HG03342 (cell line): ENCODE measurements at regions not wholly inside any gene's neighbourhood (a gene's known extent, or its start where the extent isn't known, plus 50 kb on each side); places are given as distances from the start of the nearest gene placed in this dataset.

Experiments used
- ATAC-seq: cut with Tn5 transposase; IDR thresholded peaks from one replicate; pipeline ENCODE4 v1.9.1; 2021; ENCODE audit warnings: mild to moderate bottlenecking, moderate library complexity; ENCODE audit not compliant: unreplicated experiment

DNA sequence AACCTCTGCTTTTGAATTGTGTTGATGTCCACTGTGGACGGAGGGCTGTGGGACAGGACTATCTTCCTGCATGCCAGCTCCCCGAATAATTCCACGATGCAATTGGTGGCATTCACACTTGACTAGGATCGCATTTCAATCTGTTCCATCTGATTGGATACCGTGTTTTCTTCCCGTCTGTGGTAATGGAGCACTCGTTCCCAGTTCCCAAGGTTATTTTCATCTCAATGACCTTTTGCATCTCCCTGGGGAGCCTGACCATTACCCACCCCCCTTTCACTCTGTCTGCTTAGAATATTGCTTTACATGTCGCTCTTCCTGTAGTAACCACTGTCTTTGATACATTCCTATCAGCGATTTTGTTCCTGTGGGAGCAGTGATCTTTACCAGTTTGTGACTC lies 402.2 kb upstream of the WWC1 start:
- no peak for ATAC-seq

DNA sequence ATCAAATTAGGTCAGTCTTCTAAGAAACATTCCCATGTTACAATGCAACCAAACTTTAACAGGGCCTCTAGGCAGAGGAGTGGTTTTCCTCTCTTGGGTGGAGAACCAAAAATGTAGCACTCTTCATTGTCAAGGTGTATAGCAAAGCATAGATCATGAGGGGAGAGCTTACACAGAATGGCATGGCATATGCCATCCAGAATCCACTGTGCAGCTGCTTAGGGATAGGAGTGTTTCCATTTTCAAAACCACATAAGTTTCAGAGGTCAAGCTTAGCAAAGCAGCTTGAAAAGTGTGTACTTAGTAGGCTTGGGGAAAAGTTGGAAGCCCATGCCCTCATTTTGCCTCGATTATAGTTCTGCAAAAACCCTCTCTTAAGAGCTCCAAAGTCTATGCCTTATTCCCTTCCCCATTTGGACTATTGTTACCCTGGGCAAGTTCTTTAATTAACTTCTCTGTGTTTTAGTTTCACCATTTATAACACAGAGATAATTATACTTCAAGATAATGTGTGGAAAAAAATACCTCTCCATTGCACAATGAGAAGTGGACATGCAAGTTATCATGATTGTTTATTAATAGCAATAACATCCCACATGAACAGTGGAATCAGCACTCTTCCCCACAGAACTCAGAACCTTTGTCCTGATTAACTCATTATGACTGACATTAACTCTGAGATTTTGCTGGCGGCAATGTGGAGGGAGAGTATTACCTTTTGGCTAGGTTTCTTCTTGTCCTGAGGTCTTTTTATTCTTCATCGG lies 398.9 kb upstream of the WWC1 start:
- ATAC-seq, result no peak

DNA sequence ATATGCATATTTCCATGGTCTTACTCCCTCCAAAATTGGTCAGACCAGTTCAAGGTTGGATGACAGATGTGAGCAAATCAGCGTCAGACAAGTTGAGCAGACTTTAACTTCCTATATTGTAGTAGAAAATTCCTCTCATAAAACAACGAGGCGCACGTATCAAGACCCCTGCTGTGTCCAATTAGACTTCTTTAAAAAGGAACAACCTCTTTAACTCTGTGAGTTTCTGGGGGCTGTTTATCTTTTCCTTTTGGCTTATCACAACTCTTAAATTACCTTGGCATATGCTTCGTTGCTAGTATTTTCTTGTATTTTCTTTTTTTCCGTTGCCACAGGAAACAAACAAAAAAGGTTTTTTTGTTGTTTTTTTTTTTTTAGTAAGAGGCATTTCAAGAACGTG lies 398.2 kb upstream of the WWC1 start:
- ATAC-seq, result no peak

DNA sequence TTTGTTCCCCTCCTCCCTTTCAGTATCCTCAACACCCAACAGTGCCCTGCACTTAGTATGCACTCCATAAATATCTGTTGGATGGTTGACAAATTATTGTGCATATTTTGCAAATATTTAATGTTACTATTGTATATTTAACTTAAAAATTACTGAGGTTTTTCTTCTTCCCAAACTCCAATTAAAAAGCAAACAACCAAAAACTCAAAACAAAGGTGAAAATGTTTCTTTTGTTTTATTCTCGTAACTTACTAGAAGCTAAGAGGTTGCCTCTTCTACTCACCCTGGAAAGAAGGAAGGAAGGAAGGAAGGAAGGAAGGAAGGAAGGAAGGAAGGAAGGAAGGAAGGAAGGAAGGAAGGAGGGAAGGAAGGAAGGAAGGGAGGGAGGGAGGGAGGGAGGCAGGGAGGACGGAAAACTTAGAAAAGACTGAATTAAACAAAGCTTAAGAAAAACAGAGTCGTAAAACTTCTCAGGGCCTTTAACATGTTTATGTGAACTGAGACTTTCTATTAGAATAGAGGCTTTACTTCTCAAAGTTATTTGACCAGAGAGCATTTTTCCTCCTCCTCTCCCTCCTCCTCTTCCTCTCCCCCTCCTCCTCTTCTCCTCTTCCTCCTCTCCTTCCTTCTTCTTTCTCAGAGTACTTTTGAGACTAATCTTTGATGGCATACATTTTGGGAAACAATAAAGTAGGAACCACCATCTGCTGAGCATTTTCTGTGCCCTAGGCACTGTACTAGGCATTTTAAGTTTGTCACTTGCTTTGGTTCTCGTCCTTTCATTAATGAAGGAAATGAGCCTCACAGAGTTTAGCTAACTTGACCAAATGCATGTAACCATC lies 396.6 kb upstream of the WWC1 start:
- no peak for ATAC-seq

DNA sequence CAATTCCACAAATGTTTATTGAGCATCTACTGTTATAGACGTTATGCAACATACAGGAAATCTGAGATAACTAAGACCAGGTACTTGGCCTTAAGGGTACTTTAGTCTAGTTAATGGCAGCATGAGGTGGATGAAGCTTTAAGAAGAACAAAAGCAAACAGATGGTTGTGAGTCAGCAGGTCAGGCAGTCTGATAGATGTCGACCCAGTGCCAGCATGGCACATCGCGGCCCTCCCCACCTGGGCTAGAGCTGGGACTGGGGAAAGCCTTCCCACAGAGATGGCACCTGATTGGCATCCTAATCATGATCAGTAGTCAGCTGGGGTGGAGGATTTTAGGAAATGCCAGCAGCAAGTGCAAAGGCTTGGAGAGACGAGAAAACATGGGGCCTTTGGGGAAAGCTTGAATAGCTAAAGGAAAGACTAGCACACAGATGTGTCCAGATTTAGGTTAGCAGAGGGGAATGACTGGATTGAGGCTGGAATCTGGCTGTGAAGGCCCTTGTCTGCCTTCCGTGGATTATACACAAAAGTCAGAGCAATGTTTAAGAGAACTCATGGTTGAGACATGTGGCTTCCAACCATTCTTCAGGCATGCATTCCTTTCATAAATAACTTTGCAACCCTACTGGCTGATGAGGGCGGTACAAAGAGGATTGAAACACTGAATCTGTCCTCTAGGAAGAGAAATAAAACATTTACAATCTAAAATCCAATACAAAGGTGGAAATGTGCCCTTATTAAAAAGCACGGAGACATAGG lies 395.4 kb upstream of the WWC1 start:
- no peak for ATAC-seq

DNA sequence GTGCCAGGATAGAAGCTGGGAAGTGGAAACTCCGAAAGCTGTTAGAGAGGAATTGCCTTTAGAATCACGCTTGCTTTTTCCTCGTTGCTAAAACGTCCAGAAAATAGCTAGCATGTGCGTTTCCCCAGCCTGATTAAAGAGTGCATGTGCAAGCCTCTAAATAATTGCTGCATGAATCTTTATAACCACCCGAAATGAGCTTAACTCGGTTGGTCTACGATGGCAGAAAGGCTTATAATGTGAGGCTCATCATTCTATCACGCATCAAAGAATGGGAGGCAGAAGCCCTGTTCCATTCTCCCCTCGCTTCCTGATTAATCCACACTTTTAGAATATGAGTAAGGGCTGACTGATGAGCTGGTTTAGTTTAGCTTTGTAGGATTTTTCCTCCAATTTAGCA lies 394.6 kb upstream of the WWC1 start:
- ATAC-seq, result no peak

DNA sequence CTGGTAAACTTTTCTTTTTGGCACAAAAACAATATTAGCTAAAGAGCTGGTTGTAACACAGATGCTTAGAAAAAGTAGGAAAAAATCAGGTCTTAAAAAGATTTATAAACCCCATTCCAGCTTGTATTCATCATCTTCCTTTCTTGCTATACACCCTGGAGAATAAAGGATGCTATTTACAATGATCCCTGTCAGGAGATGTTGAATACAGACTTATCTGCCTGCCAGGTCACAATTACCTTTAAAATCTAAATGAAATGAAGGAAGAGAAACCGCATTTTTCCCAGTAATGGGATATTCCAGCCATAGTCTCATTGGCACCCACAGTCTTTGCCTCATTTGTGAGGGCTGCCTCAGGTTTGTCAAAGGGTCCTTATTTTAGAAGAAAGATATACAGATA lies 394.1 kb upstream of the WWC1 start:
- ATAC-seq, result no peak

DNA sequence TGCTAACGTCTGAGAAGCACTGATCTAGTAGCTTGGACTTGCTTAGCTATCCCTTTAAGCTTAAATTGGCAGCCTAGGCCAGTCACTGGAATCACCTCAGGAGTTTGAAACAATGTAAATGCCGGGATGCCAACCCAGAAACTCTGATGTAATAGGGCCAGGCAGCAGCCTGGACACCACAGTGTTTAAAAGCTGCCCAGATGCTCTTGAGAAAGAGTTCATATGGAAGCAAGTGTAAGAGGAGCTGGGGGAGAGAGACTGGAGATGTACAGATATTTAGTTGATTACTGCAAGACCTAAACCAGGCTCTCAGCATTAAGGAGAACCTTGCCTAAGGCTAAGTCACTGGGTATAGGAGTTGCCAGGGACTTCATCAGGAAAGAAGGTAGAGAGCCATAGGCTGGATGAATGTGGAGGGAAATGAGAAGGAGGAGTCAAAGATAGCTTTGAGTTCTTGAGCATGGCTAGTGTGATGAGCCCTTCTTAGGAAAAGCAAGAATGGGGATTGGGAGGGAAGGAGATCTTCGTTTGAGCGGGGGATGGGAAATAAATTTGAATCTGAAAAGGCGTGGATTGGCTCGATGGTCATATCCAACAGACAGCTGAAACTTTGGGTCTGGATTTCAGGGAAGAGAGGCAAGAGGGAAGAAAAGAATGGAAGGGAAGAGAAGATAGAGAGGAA lies 392.9 kb upstream of the WWC1 start:
- ATAC-seq, result no peak

DNA sequence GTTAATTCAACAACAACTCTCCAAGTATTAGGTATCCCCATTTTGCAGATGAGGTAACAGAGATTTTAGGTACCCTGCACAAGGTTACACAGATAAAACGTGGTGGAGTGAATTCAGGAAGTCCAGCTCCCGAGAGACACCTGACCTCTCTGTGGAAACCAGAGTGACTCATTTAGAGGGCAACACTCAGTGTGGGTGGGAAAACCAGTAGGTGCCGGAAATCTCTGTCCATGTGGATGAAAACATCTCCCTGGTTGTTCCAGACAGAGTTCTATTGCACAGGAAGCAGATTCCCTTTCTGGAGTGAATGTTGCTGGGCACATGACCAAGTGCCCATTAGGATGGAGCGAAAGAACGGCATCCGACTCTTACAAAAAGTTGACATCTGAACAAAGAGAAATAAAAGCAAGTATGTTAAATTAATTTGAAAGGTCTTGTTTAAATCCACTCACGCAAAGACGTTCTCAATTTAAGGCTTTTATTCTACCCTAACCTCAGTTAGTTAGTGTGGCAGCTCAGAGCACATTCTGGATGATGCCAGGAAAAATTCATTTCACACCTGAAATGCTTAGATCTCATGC lies 391.9 kb upstream of the WWC1 start:
- ATAC-seq, result no peak

DNA sequence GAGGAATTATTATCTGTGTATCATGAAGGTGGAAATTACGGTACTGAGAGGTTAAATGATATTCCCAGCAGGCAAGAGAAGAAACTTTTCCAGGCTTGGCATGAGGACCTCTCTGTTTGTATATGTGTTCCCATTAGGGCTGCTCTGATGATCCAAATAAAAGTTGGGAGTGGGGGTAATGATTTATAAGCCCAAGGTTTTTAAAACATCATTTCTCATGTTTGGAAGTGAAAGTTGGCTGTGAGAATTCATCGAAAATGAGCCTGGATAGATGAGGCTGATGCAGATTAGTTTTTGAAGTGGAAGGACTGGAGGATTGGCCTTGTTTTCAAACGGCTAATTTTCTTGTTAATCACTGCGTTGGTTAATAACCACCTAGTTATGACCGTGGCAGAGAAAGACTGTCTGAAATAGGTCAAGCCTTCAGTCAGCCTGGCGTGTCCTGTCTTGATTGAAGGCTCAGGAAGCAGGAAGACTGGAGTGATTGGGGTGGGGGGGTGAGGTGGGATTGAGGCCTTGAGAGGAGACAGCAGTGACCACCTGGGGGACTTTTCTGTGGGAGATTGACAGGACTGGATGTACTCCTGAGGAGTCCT lies 391.0 kb upstream of the WWC1 start:
- ATAC-seq, result no peak

DNA sequence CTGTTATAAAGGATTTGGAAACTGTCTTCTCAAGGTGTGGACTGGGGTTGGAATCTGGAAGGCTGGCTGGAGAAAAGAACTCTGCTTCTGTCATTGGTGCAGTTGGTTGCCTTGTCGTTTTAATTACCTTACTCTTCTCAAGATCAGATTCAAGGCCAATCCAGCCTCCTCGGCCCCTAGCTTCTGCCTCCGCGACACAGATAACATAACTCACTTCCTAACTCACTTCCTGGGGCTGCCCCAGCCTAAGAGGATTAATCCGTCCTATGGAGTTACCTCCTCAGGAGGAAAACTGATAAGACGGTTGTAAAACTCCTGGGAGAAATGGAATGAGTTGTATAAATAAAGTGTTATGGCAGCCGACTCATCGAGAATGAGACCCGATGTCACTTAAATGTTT lies 389.1 kb upstream of the WWC1 start:
- ATAC-seq, result no peak

DNA sequence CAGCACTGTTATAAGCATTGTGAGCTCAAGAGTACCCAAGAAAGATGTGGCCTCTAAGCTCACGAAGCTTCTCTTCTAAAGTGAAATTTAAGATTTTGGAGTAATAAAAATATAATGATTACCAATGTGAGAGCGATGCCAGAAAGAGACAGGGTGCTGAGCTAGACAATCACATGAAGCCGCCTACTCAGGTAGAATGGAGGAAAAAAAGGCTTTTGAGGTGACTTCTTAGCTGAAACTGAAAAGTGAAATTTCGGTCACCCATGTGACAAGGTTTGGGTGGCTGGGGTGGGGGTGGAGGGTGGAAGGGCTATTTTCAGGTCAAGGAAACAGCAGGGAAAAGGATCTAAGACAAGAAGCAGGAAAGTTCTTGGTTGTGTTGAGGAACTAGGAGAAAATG lies 388.2 kb upstream of the WWC1 start:
- ATAC-seq, result no peak

DNA sequence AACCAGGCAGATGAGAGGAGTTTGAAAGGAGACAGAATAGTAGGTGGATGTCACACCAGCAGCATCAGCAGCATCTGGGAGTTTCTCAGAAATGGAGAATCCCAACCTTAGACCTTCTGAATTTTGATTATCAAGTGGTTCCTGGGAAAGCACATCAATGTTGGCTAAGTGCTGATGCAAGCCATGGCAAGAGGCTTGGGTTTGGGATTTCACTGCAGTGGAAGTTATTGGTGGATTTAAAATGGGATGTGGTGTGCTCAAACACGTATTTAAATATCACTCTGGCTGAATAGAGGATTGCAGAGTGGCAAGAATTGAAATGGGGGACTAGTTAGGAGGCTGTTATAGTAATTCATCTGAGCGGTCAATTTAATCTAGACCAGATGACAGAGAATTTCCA lies 387.8 kb upstream of the WWC1 start:
- no peak for ATAC-seq

DNA sequence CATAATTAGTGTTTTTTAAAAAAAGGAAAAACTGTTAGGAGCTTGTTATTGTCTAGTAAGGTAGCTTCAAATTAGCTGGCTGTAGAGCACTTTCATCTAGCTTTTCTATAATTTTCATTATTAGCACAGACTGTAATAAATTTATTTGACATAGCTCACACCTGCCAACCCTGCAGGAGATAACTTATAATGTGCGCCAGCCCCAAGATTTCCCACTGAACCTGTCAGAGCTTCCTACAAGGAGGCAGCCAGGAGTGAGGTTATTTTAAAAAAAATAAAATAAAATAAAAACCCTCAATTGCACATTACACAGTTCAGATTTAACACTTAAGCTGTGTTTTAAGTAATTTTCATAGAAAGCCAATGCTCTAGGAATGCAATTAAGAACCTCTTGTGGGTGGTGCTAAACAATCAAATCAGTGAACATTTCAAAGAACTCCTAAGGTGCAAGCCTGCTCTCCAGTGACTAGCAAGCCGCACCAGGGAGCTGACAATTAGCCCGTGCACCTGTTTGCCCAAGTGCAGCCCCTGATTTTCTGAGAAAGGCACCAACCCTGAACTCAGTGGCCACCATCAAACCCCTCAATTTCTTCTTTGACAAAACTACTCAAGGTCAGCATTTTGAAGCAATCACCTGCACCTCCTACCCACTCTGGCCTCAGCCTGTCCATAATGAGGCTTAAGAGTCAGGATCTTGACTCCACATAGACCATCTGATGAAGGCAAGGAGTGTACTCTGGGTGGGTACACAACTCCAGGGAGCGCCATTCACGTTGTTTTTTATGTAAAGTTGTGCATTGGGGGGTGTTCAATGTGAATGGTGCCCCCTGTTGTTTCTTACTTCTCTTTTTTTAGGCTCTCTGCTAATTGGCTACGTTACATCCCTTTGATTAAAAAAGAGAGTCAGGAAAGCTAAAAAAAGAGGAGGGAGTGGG lies 385.3 kb upstream of the WWC1 start:
- no peak for ATAC-seq

DNA sequence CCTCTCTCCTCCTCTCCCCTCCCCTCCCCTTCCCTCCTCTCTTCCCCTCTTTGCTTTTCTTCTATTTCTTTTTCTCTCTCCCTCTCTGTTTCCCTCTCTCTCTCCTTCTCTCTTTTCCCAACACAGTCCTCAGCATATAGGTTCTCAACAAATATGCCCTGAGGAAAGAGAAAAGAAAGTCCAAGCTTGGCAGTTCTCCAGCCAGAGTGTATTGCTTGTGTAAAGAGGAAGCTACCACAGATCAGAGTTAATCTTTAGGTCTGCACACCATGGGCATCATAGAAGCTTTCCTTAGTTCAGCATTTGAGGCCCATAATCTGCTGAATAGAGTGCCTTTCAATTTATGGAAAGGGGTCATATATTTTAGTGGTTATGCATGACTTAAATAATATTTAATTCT lies 382.8 kb upstream of the WWC1 start:
- ATAC-seq, result no peak

DNA sequence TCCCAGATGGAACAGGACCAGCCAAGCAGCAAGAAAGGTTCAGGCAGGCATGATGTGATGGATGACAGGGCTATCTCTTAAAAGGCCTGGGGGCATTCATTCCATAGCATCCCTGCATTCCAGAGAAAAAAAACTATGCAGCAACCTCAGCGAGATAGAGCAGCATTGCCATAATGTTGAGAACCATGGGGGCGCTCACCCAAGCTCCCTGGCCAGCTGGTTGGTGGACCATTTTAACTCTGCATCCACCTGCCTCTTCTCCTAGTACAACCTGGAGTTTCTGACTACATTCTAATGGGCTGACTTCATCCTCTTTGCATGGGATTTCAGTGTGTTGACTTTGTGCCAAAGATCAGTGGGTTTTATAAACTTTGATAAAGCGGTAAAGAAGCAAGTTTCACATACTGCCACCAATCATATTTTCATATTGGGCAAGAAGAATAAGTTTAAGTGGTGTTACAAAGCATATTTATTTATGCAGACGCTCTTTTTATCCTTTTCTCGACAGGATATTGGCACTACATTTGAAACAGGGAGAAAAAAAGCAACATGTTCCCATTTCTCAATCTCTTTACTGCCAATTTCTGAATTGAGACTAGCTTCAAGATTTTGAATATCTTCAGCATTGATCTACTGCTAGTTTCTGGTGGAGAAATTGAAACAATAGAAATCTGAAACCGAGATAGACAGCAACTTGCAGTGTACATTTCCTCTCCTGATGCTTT lies 378.3 kb upstream of the WWC1 start:
- ATAC-seq, result no peak

DNA sequence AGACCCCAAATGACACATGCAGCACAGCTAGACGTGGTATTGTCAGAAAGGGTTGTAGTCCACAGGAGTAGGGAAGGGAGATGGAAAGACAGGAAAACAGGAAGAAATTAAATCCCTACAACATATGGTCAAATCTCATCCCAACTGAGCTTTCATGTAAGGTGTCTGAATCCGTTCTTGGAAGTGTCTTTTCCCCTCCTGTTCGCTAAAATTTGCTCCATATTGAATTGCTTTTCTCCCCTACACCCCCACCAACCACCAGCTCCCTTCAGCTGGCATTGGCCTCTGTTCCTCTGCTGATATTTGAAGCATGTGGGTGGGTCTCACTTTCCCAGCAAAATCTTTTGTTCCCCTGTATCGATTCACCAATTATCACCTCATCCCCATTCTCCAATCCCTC lies 376.2 kb upstream of the WWC1 start:
- ATAC-seq, result no peak

DNA sequence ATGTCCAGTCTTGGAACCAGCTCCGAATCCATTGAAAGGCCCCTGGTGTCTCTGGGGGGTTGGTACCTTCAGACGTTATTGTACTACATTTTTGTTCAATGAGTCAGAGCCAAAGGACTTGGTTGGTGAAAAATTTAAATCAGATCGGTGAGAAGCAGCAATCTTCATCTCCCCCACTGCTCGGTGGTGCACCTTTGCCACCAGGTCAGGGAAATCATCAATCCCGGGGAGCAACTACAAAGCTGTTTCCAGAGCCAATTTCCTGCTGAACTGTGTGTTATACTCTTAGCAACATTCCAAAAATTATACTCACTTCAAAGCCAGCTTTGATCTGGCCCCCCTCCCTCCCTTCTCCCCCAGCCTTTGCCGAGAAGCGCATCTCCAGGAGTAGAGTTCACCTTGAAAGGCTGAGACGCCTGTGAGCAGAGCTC lies 375.2 kb upstream of the WWC1 start:
- ATAC-seq, result no peak

DNA sequence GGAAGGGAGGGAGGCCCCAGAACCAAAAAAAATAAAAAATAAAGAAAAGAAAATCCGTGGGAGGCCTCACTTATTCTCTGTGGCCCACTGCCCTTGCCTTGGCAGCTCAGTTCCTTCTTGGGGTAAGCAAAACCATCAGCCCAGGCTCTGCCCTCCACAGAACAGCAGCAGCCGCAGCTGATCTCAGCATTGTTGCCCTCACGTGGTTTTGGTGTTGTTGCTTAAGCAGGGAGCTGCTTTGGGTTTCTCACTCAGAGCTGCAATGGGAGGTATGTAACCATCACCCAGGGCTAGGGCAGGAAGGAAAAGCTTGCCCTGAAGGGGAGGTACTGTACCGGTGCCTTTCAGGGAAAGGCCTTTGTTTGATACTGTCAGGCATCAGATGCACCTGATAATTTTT lies 374.7 kb upstream of the WWC1 start:
- no peak for ATAC-seq
